ENCODE measurements at regions not wholly inside any gene's neighbourhood (a gene's known extent, or its start where the extent isn't known, plus 50 kb on each side); places are given as distances from the start of the nearest gene placed in this dataset.

DNA sequence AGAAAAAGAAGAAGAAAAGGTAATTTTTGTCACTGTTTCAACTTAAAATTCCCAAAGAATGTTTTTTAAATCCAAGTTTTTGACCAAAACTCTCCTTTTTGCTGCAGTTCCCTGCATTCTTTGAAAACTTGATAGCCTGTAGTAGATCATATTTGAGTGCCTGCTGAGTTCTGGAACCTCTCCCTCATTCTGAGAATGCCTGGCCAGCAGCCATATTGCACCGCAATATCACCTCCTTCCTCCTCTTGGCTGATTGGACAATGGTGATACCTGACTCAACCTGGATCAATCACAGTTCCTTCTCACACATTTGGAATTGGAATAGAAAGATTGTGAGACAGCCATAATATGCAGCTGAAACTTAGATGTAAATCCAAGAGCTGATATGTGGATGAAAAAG lies 97.6 kb upstream of the GAP43 start (continued):
- TF ChIP-seq, protein P1, sequence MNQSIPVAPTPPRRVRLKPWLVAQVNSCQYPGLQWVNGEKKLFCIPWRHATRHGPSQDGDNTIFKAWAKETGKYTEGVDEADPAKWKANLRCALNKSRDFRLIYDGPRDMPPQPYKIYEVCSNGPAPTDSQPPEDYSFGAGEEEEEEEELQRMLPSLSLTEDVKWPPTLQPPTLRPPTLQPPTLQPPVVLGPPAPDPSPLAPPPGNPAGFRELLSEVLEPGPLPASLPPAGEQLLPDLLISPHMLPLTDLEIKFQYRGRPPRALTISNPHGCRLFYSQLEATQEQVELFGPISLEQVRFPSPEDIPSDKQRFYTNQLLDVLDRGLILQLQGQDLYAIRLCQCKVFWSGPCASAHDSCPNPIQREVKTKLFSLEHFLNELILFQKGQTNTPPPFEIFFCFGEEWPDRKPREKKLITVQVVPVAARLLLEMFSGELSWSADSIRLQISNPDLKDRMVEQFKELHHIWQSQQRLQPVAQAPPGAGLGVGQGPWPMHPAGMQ (IDR thresholded peaks at IDR 0.05; ENCODE audit: borderline replicate concordance): no peak
- no peak for TF ChIP-seq STAT3 (IDR thresholded peaks at IDR 0.05; ENCODE audit: low read depth, low read length)
- no peak for TF ChIP-seq CHD2 (IDR thresholded peaks at IDR 0.05; ENCODE audit: borderline replicate concordance, low read depth, low read length)
- TF ChIP-seq ZSCAN29 (IDR thresholded peaks at IDR 0.05): no peak
- TF ChIP-seq BCL11A (IDR thresholded peaks at IDR 0.05; ENCODE audit: low read depth, low read length): no peak
- no peak for TF ChIP-seq JUND (IDR thresholded peaks at IDR 0.05; ENCODE audit: low read depth, low read length)
- TF ChIP-seq, protein P2, sequence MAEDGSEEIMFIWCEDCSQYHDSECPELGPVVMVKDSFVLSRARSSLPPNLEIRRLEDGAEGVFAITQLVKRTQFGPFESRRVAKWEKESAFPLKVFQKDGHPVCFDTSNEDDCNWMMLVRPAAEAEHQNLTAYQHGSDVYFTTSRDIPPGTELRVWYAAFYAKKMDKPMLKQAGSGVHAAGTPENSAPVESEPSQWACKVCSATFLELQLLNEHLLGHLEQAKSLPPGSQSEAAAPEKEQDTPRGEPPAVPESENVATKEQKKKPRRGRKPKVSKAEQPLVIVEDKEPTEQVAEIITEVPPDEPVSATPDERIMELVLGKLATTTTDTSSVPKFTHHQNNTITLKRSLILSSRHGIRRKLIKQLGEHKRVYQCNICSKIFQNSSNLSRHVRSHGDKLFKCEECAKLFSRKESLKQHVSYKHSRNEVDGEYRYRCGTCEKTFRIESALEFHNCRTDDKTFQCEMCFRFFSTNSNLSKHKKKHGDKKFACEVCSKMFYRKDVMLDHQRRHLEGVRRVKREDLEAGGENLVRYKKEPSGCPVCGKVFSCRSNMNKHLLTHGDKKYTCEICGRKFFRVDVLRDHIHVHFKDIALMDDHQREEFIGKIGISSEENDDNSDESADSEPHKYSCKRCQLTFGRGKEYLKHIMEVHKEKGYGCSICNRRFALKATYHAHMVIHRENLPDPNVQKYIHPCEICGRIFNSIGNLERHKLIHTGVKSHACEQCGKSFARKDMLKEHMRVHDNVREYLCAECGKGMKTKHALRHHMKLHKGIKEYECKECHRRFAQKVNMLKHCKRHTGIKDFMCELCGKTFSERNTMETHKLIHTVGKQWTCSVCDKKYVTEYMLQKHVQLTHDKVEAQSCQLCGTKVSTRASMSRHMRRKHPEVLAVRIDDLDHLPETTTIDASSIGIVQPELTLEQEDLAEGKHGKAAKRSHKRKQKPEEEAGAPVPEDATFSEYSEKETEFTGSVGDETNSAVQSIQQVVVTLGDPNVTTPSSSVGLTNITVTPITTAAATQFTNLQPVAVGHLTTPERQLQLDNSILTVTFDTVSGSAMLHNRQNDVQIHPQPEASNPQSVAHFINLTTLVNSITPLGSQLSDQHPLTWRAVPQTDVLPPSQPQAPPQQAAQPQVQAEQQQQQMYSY (CRISPR knock-in tag; IDR thresholded peaks at IDR 0.05): no peak
- TF ChIP-seq CBX3 (IDR thresholded peaks at IDR 0.05; ENCODE audit: borderline replicate concordance, low read depth): no peak
- no peak for TF ChIP-seq RFX5 (IDR thresholded peaks at IDR 0.05; ENCODE audit: low read depth, low read length)

DNA sequence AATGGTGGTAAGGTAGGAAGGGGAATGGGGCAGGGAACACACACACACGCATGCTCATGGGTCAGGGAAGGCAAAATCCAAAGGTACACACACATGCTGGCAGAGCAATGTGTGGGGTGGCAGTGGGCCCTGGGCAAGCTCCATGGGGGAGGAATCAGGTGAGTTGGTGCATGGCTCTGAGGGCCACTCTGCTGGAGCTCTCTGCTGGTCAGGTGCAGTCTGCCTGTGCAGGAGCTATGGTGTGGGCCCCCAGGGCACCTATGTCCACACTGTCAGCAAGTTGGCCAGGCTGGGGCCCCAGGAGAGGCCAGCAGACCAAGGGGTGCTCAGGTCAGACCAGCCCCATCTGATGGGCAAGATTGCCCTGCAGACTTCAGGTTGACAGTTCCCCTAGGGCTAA lies 90.1 kb upstream of the GAP43 start:
- no peak overlapping the region for H3K9ac ChIP-seq (ENCODE audit: control insufficient read depth, insufficient read depth, low read length)
- FAIRE-seq (no peak), DNase-seq (ENCODE audit: low read depth, low spot score) (no peak), ATAC-seq (no peak)
- H3K9me3 ChIP-seq (replicated peaks; ENCODE audit: control insufficient read depth, insufficient read depth, low read length): no peaks in the 10 kb centered on the region
- H4K20me1 ChIP-seq (ENCODE audit: control insufficient read depth, insufficient read depth): no peaks in the 10 kb centered on the region
- POLR2A ChIA-PET: no interaction called here
- WGBS (ENCODE audit: insufficient coverage, insufficient replicate concordance, low lambda C conversion rate, missing lambda C conversion rate): 0% methylated on average over 1 of the region's 1 CpG
- H3K79me2 ChIP-seq (ENCODE audit: control insufficient read depth, insufficient read depth, low read length): no peaks in the 10 kb centered on the region
- no peak overlapping the region for H3K4me2 ChIP-seq (ENCODE audit: control insufficient read depth, insufficient read depth)
- CTCF ChIA-PET: interaction anchor here (0.8 kb wide), 1 partner anchor 282 kb away, joined by 3 read pairs; no protein-coding TSS in a partner anchor
- no TSS peak for BruUV-seq (replicated peaks)
- TF ChIP-seq POU2F2 (IDR thresholded peaks at IDR 0.05; ENCODE audit: borderline replicate concordance, low read depth, low read length) (no peak), EZH2 (IDR thresholded peaks at IDR 0.05; ENCODE audit: borderline replicate concordance, control insufficient read depth, low read depth, low read length) (no peak), MTA3 (IDR thresholded peaks at IDR 0.05; ENCODE audit: borderline replicate concordance, low read length) (no peak), TCF3 (IDR thresholded peaks at IDR 0.05; ENCODE audit: borderline replicate concordance, insufficient read depth, low read depth, low read length) (no peak), CBFB (IDR thresholded peaks at IDR 0.05; ENCODE audit: low read depth) (no peak), TAF1 (IDR thresholded peaks at IDR 0.05; ENCODE audit: borderline replicate concordance, low read depth, low read length) (no peak), SMARCA5 (IDR thresholded peaks at IDR 0.05) (no peak), SREBF2 (IDR thresholded peaks at IDR 0.05; ENCODE audit: low read length) (no peak), HDAC6 (IDR thresholded peaks at IDR 0.05; ENCODE audit: unreplicated experiment) (no peak)
- TF ChIP-seq, protein P3, sequence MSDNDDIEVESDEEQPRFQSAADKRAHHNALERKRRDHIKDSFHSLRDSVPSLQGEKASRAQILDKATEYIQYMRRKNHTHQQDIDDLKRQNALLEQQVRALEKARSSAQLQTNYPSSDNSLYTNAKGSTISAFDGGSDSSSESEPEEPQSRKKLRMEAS (IDR thresholded peaks at IDR 0.05; ENCODE audit: low read depth, low read length): no peak
- no peaks in the 10 kb centered on the region for H3K27me3 ChIP-seq (replicated peaks in 1 of 2; ENCODE audit: control insufficient read depth in 2 of 2, insufficient read depth in 2 of 2, low read length in 1 of 2)
- no peak overlapping the region for H3K4me3 ChIP-seq
- H2AFZ ChIP-seq (ENCODE audit: control insufficient read depth, low read depth, low read length): no peak overlapping the region
- H3K27ac ChIP-seq (ENCODE audit: control insufficient read depth, insufficient read depth): no peak overlapping the region
- no peaks in the 10 kb centered on the region for H3K4me1 ChIP-seq (ENCODE audit: control insufficient read depth, insufficient read depth, low read length)
- in situ Hi-C loops (cut with MboI) (no loop called here), intact Hi-C loops (cut with micrococcal nuclease; ENCODE audit: unreplicated experiment) (no loop called here)
- SMC1A ChIA-PET (ENCODE audit: uncharacterized antibody, unreplicated experiment): no interaction called here
- RAD21 ChIA-PET (ENCODE audit: unreplicated experiment): no interaction called here
- H3K36me3 ChIP-seq (ENCODE audit: control insufficient read depth in 2 of 2, insufficient read depth in 2 of 2, low read length in 1 of 2): no peaks in the 10 kb centered on the region
